RPMI7951 (cell line): ENCODE measurements at regions not wholly inside any gene's neighbourhood (a gene's known extent, or its start where the extent isn't known, plus 50 kb on each side); places are given as distances from the start of the nearest gene placed in this dataset.
"Not testable (repeated sequence)": the region's sequence is repeated elsewhere in the genome, so short reads cannot be mapped to it uniquely, and the experiment has no call there.

Experiments used
- DNase-seq: peaks from one replicate; pipeline ENCODE4 v3.0.0-alpha.2; 2012; ENCODE audit warnings: low read depth

GRCh38 chr5:106363578-106363977 lies 1307.2 kb downstream of the EFNA5 start:
- DNase-seq = no peak

DNA sequence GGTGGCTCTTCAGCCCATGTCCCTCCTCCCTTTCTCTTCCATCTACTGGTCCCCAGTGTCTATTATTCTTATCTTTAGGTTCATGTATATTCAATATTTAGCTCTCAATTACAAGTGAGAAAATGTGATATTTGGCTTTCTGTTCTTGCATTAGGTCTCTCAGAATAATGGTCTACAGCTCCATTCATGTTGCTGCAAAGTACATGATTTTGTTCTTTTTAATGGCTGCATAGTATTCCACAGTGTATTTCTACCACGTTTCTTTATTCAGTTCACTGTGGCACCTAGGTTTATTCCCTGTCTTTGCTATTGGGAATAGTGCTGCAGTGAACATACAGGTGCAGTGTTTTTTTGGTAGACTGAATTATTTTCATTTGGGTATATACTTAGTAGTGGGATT lies 1308.8 kb downstream of the EFNA5 start:
- DNase-seq = no peak

DNA sequence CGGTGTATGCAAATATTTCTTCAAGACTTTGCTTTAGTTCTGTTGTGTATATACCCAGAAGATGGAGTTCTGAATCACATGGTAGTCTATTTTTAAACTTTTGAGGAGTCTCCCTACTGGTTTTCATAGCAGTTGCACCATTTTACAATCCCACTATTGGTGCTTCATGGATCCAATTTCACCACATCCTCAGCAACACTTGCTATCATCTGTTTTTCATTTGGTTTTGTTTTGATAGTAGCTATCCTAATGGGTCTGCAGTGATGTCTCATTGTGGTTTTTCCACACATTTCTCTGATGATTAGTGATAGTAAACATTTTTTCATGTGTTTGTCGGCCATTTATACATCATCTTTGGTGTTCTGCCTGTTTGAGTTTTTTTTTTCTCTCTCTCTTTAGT lies 1339.3 kb downstream of the EFNA5 start:
- peak; percentile 95 for DNase-seq

- no peak for DNase-seq
These were observed 1346.4 kb downstream of the EFNA5 start for GRCh38 chr5:106324356-106324755.

- peak; percentile 4 for DNase-seq
These were observed 1349.5 kb downstream of the EFNA5 start for GRCh38 chr5:106321242-106321641.

GRCh38 chr5:106314221-106314824 lies 1356.4 kb downstream of the EFNA5 start:
- DNase-seq = peak; percentile 7

GRCh38 chr5:106312360-106312759 lies 1358.4 kb downstream of the EFNA5 start:
- peak; percentile 39 for DNase-seq

DNA sequence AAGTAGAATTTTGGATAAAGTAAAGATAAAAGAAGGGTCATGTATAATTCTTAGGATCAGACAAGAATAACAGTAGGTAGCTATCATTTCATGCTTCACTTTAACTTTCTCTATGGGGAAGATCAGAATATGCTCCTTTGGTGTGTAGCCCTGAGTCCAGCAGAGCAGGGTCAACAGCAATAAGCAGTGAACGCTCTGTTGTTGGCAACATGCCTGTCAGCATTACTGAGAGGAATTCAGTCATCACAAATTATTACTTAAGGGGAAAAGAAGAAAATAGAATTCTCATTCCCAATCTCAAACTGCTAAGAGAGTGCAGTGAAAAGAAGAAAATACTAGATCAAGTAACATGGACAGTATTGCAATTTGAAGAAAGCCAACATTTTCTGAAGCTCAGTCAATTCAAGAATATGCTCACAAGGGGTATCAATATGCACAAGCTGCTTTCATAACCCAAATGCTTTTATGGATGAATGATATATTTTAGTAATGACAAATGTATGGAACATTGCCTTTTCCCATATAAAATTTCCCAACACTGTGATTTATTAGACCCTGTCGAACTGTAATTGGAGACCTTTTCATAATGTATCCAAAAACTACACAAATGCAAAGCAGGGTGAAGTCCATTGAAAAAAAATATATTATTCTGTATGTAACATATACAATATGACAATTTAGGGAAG lies 1359.4 kb downstream of the EFNA5 start:
- no peak for DNase-seq

DNA sequence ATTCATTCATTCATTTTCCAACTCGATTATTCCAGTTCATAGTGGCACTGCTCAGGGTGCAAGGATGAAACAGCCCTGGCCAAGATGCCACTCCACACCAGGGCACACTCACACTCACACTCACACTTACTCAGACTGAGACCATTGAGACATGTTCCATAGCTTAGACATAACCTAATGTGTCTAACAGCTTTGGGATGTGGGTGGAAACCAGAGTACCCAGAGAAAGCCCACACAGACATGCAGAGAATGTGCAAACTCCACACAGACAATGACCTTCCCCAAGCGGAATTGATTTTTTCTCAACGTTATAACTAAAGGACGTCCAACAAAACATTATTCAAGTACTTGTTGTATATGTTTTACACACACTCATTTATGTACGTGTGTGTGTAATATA lies 1363.5 kb downstream of the EFNA5 start:
- DNase-seq = no peak

DNA sequence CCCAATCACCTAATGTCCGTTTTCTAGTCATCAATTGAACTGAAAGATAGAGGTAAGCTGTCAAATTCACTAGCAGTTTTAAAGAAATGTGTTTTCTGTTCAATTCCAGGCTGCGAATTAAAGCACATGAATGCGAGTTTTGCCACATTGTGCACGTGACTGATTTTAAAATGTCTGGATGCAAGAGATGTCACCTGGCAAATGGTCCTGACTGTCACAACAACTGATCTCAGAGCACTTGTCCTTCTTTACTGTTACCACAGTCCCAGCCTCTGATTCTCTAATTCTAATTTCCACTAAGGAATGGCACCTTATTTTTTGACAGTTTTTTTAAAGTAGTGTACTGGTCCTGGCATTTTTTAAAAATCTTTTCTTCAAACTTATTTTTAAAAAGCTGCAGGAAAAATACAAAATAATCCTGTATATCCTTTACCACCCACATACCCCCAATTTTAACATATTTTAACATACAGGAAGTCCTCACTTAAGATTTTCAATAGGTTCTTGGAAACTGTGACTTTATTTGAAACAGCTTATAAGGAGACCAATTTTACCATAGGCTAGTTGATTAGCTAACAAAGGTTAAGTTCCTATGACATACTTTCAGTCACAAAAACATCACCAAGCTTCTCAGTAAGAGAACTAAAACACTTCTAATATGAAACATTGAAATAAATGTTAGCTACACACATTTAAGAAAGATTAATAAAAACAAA lies 1364.3 kb downstream of the EFNA5 start:
- no peak for DNase-seq

DNA sequence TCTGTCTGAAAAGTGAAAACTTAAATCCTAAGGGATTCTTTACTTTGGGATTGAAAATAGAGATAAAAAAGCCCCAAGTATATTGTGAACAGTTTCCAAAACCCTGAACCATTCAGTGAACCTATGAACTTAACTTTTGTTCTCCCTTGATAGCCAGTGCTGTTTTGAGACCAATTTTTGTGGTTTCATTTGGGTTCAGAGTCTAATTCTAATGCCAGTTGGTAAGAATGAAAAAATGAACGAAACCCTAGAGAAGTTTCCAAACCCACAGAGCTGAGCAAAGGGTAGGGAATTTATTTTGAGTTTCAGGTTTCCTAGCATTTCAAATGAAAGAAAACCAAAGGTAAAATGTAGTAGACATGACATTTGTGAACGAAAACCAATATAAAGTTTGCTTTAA lies 1366.8 kb downstream of the EFNA5 start:
- DNase-seq = no peak

GRCh38 chr5:106292654-106293053 lies 1378.1 kb downstream of the EFNA5 start:
- DNase-seq = no peak

- peak; percentile 5 for DNase-seq
These were observed 1379.9 kb downstream of the EFNA5 start for GRCh38 chr5:106290841-106291240.

DNA sequence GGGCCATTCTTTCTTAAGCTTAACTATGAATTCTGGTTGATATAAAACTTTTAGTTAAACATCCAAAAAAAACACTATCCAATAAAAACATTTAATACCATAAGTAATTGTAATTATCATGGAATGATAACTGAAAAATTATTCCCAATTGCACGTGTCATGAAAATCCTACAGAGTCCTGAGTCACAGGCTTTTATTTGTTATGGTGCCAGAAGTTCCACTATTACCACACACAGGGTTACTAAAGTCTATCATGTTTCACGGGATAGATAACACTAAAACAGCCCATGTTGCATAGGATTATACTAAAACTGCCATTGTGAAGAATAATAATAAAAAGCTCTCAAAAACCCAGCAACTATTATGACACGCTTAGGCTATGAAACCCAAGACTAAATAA lies 1381.8 kb downstream of the EFNA5 start:
- peak; percentile 1 for DNase-seq

DNA sequence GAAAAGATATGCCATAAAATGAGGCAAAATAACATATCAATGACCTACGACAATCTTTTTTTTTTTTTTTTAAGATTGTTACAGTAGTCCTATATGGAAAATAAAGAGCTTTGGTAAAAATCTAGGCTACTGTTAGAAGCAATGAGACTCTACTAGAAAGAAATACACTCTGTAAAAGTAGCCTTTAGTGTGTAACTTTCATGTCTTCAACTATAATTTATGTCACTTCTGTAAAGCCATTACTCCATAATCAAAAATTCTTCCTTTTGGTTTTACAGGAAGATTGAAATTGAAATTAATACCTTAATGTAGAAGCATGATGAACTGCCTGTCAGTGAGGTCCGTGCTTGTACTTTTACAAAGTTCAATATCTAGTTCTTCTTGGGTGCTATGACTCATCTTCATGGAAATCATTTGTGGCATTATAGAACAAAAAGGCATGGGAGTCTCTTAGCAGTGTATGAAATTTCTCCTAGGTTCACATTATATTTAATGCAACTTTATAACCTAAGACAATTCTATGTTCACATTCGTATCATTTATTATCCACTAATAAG lies 1393.1 kb downstream of the EFNA5 start:
- DNase-seq = no peak

DNA sequence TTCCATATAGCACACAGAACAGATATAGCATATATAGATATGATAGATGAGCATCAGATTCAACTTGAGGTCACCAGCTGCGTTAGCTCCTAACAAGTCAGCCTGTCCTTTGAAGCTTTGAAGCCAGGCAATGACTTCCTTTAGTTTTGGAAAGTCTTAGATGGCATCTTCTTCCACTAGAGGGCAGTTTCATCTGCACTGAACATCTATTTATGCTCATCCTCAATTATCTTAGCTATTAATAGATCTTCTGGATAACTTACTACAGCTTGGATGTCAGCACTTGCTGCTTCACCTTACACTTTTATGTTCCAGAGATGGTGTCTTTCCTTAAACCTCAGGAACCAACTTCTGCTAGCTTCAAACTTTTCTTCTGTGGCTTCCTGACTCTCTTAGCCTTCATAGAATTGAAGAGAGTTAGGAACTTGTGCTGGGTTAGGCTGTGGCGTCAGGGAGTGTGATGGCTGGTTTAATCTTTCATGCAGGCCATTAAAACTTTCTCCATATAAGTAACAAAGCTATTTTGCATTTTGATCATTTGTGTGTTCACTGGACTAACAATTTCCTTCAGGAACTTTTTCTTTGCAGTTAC lies 1401.4 kb downstream of the EFNA5 start:
- DNase-seq = peak; percentile 24

- no peak for DNase-seq
These were observed 1403.5 kb downstream of the EFNA5 start for GRCh38 chr5:106267256-106267655.

GRCh38 chr5:106262395-106262794 lies 1408.3 kb downstream of the EFNA5 start:
- DNase-seq = no peak

- DNase-seq = not testable (repeated sequence)
These were observed 1411.2 kb downstream of the EFNA5 start for GRCh38 chr5:106259431-106260090.

DNA sequence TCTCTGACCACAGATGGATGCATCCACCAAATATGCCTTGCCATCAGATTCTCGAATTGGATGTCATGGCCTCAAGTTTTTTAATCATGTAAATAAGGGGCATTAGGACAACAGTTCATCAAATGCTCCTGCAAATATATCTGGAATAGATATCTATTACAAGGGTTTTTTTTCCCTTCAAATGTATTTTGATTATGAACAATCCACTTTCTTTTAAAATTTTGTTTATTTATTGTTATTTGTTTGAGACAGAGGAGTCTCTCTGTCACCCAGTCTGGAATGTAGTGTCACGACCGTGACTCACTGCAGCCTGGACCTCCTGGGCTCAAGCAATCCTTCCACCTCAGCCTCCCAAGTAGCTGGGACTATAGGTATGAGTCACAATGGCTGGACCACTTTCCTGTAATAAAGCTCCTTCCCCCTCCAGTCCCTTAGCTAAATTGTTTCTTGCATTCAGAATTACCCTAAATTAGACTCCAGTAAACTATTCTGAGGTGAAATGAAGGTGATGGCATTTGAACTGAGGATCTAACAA lies 1412.1 kb downstream of the EFNA5 start:
- DNase-seq = peak; percentile 3

GRCh38 chr5:106254784-106255183 lies 1416.0 kb downstream of the EFNA5 start:
- no peak for DNase-seq
